T1000 (cell line): ENCODE measurements at regions not wholly inside any gene's neighbourhood (a gene's known extent, or its start where the extent isn't known, plus 50 kb on each side); places are given as distances from the start of the nearest gene placed in this dataset.
"Not testable (repeated sequence)": the region's sequence is repeated elsewhere in the genome, so short reads cannot be mapped to it uniquely, and the experiment has no call there.

ENCODE experiments used
- DNase-seq: peaks from one replicate; lab custom pipeline; 2025; ENCODE audit warnings: mixed read lengths; lab: John Stamatoyannopoulos, UW

GRCh38 chr11:69887330-69887729, 68.1 kb upstream of the FGF3 start:
- no peak for DNase-seq

- no peak for DNase-seq
Observed at GRCh38 chr11:69887841-69888427, 68.7 kb upstream of the FGF3 start.

GRCh38 chr11:69888483-69889181, 69.4 kb upstream of the FGF3 start:
- DNase-seq = no peak

- no peak for DNase-seq
Observed at GRCh38 chr11:69889400-69890318, 70.4 kb upstream of the FGF3 start.

- DNase-seq = no peak
Observed at GRCh38 chr11:69890476-69890875, 71.3 kb upstream of the FGF3 start.

GRCh38 chr11:69891421-69892236, 72.4 kb upstream of the FGF3 start:
- DNase-seq = no peak

GRCh38 chr11:69892237-69892985, 73.2 kb upstream of the FGF3 start:
- DNase-seq = no peak

GRCh38 chr11:69892986-69893555, 73.9 kb upstream of the FGF3 start:
- no peak for DNase-seq

GRCh38 chr11:69893631-69894030, 74.4 kb upstream of the FGF3 start:
- DNase-seq = no peak

GRCh38 chr11:69894181-69894611, 75.0 kb upstream of the FGF3 start:
- DNase-seq = no peak

- DNase-seq = no peak
Observed at GRCh38 chr11:69894648-69895047, 75.4 kb upstream of the FGF3 start.

GRCh38 chr11:69896250-69896649, 77.0 kb upstream of the FGF3 start:
- no peak for DNase-seq

- no peak for DNase-seq
Observed at GRCh38 chr11:69898123-69898522, 78.9 kb upstream of the FGF3 start.

- no peak for DNase-seq
Observed at GRCh38 chr11:69899957-69900821, 81.0 kb upstream of the FGF3 start.

- not testable (repeated sequence) for DNase-seq
Observed at GRCh38 chr11:69900822-69901302, 81.6 kb upstream of the FGF3 start.

GRCh38 chr11:69902337-69902736, 83.1 kb upstream of the FGF3 start:
- no peak for DNase-seq

- DNase-seq = no peak
Observed at GRCh38 chr11:69903211-69903610, 84.0 kb upstream of the FGF3 start.

- no peak for DNase-seq
Observed at GRCh38 chr11:69904161-69904973, 85.2 kb upstream of the FGF3 start.
